Esophagus muscularis mucosa (tissue), 4 donors: ENCODE measurements at regions not wholly inside any gene's neighbourhood (a gene's known extent, or its start where the extent isn't known, plus 50 kb on each side); places are given as distances from the start of the nearest gene placed in this dataset.

Experiments
- EP300 ChIP-seq: sonication (generic); formaldehyde crosslinking; IDR thresholded peaks from one replicate; pipeline ENCODE4 v1.6.1; 2017; ENCODE audit warnings: antibody characterized with exemption
- POLR2A ChIP-seq: fragments of 450-650 bp; IDR thresholded peaks from one replicate; pipeline ENCODE4 v1.6.1; 2017; ENCODE audit warnings: antibody characterized with exemption, moderate library complexity, mild to moderate bottlenecking, low read depth
- POLR2AphosphoS5 ChIP-seq, 2 donors: sonication (generic); formaldehyde crosslinking; IDR thresholded peaks; one replicate each; pipeline ENCODE4 v1.6.1; 2017; ENCODE audit warnings: antibody characterized with exemption in 2 of 2
- TF ChIP-seq, protein P1 (sequence below), 3 experiments: fragments of 200-600 bp in 2 of 3; fragments of 450-650 bp in 1 of 3; sonication (generic) in 2 of 3; IDR thresholded peaks; one replicate each; pipeline ENCODE4 v1.5.1; 2017 to 2019; ENCODE audit warnings: antibody characterized with exemption in 3 of 3, mild to moderate bottlenecking in 2 of 3, moderate library complexity in 1 of 3

DNA sequence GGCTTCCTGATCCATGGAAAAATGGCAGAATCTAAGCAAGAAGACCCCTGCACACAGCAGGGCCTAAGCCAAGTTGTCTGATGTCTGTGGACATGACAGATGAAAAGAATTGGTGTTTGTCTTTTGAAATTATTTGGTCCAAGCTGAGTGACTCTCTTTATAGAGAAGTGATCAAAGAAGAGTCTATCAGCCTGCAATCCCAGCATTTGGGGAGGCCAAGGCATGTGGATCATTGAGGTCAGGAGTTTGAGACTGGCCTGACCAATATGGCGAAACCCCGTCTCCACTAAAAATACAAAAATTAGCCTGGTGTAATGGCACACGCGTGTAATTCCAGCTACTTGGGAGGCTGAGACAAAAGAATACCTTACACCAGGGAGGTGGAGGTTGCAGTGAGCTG, 64.8 kb upstream of the TUNAR start:
- TF ChIP-seq, protein P1, sequence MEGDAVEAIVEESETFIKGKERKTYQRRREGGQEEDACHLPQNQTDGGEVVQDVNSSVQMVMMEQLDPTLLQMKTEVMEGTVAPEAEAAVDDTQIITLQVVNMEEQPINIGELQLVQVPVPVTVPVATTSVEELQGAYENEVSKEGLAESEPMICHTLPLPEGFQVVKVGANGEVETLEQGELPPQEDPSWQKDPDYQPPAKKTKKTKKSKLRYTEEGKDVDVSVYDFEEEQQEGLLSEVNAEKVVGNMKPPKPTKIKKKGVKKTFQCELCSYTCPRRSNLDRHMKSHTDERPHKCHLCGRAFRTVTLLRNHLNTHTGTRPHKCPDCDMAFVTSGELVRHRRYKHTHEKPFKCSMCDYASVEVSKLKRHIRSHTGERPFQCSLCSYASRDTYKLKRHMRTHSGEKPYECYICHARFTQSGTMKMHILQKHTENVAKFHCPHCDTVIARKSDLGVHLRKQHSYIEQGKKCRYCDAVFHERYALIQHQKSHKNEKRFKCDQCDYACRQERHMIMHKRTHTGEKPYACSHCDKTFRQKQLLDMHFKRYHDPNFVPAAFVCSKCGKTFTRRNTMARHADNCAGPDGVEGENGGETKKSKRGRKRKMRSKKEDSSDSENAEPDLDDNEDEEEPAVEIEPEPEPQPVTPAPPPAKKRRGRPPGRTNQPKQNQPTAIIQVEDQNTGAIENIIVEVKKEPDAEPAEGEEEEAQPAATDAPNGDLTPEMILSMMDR (IDR thresholded peaks at IDR 0.05): no peak
- no peak for TF ChIP-seq POLR2A
- no peak for TF ChIP-seq POLR2AphosphoS5 (IDR thresholded peaks at IDR 0.05)
- TF ChIP-seq EP300: no peak
